HG03095 (cell line): ENCODE measurements at regions not wholly inside any gene's neighbourhood (a gene's known extent, or its start where the extent isn't known, plus 50 kb on each side); places are given as distances from the start of the nearest gene placed in this dataset.
"Not testable (repeated sequence)": the region's sequence is repeated elsewhere in the genome, so short reads cannot be mapped to it uniquely, and the experiment has no call there.

ENCODE experiments used
- ATAC-seq: cut with Tn5 transposase; IDR thresholded peaks from one replicate; pipeline ENCODE4 v1.9.1; 2021; ENCODE audit warnings: moderate library complexity; ENCODE audit not compliant: unreplicated experiment

GRCh38 chr6:14547284-14547998, 429.9 kb downstream of the CD83 start:
- no peak for ATAC-seq

- no peak for ATAC-seq
Observed at GRCh38 chr6:14549304-14549770, 431.8 kb downstream of the CD83 start.

GRCh38 chr6:14549871-14550270, 432.3 kb downstream of the CD83 start:
- no peak for ATAC-seq

GRCh38 chr6:14550410-14550809, 432.8 kb downstream of the CD83 start:
- ATAC-seq: no peak

- no peak for ATAC-seq
Observed at GRCh38 chr6:14550822-14551221, 433.2 kb downstream of the CD83 start.

GRCh38 chr6:14551601-14552000, 434.0 kb downstream of the CD83 start:
- ATAC-seq: not testable (repeated sequence)

- no peak for ATAC-seq
Observed at GRCh38 chr6:14552891-14553290, 435.3 kb downstream of the CD83 start.

- ATAC-seq: no peak
Observed at GRCh38 chr6:14553515-14553914, 435.9 kb downstream of the CD83 start.

- ATAC-seq: no peak
Observed at GRCh38 chr6:14555804-14556203, 438.2 kb downstream of the CD83 start.

- ATAC-seq: no peak
Observed at GRCh38 chr6:14559746-14560536, 442.4 kb downstream of the CD83 start.

GRCh38 chr6:14561563-14561962, 444.0 kb downstream of the CD83 start:
- not testable (repeated sequence) for ATAC-seq

- no peak for ATAC-seq
Observed at GRCh38 chr6:14567842-14568241, 450.3 kb downstream of the CD83 start.

GRCh38 chr6:14569394-14569793, 451.8 kb downstream of the CD83 start:
- ATAC-seq: no peak

- not testable (repeated sequence) for ATAC-seq
Observed at GRCh38 chr6:14569874-14570273, 452.3 kb downstream of the CD83 start.

GRCh38 chr6:14571001-14571400, 453.4 kb downstream of the CD83 start:
- ATAC-seq: no peak

- ATAC-seq: no peak
Observed at GRCh38 chr6:14571746-14572145, 454.2 kb downstream of the CD83 start.

GRCh38 chr6:14573267-14573666, 455.7 kb downstream of the CD83 start:
- no peak for ATAC-seq

GRCh38 chr6:14573703-14574290, 456.2 kb downstream of the CD83 start:
- no peak for ATAC-seq

GRCh38 chr6:14575961-14576360, 458.4 kb downstream of the CD83 start:
- no peak for ATAC-seq

GRCh38 chr6:14578994-14579393, 461.4 kb downstream of the CD83 start:
- no peak for ATAC-seq

GRCh38 chr6:14582749-14583148, 465.2 kb downstream of the CD83 start:
- ATAC-seq: no peak

GRCh38 chr6:14583826-14584225, 466.3 kb downstream of the CD83 start:
- ATAC-seq: no peak
